Hepatocyte (in vitro differentiated cells): ENCODE measurements at regions not wholly inside any gene's neighbourhood (a gene's known extent, or its start where the extent isn't known, plus 50 kb on each side); places are given as distances from the start of the nearest gene placed in this dataset.

Experiments
- DNase-seq: peaks from one replicate; pipeline ENCODE4 v3.0.0-alpha.2; 2016; ENCODE audit warnings: low spot score
- H2AFZ ChIP-seq: fragments of 200-600 bp; sonication (generic); 2 replicates; pipeline ENCODE4 v1.6.0; 2016; ENCODE audit warnings: antibody characterized with exemption, mild to moderate bottlenecking
- H3K27ac ChIP-seq: fragments of 200-600 bp; sonication (generic); 2 replicates; pipeline ENCODE4 v1.5.1; 2016; ENCODE audit warnings: mild to moderate bottlenecking
- H3K27me3 ChIP-seq: fragments of 200-600 bp; sonication (generic); 2 replicates; pipeline ENCODE4 v1.6.1; 2016
- H3K36me3 ChIP-seq: fragments of 200-600 bp; sonication (generic); replicated peaks from 2 replicates; pipeline ENCODE4 v1.5.1; 2016; ENCODE audit warnings: low read depth; ENCODE audit not compliant: insufficient read depth
- H3K4me1 ChIP-seq: fragments of 200-600 bp; sonication (generic); 2 replicates; pipeline ENCODE4 v1.5.1; 2016; ENCODE audit warnings: mild to moderate bottlenecking, moderate library complexity; ENCODE audit not compliant: insufficient read depth
- H3K4me2 ChIP-seq: fragments of 200-600 bp; sonication (generic); 2 replicates; pipeline ENCODE4 v1.6.0; 2016
- H3K4me3 ChIP-seq: fragments of 200-600 bp; sonication (generic); 2 replicates; pipeline ENCODE4 v1.5.1; 2016; ENCODE audit warnings: mild to moderate bottlenecking
- H3K79me2 ChIP-seq: fragments of 200-600 bp; sonication (generic); 2 replicates; pipeline ENCODE4 v1.6.0; 2017; ENCODE audit warnings: mild to moderate bottlenecking
- H3K9me2 ChIP-seq: fragments of 200-600 bp; sonication (generic); replicated peaks from 2 replicates; pipeline ENCODE4 v1.6.0; 2017; ENCODE audit warnings: mild to moderate bottlenecking; ENCODE audit not compliant: insufficient read depth
- H3K9me3 ChIP-seq: fragments of 200-600 bp; sonication (generic); 2 replicates; pipeline ENCODE4 v1.5.1; 2016; ENCODE audit warnings: low read depth, mild to moderate bottlenecking
- H4K20me1 ChIP-seq: fragments of 200-600 bp; sonication (generic); 2 replicates; pipeline ENCODE4 v1.6.0; 2016; ENCODE audit warnings: mild to moderate bottlenecking; ENCODE audit not compliant: insufficient read depth, poor library complexity, severe bottlenecking
- EZH2 ChIP-seq: fragments of 200-600 bp; sonication (generic); IDR thresholded peaks from 2 replicates; pipeline ENCODE4 v1.6.1; 2016; ENCODE audit warnings: antibody characterized with exemption, mild to moderate bottlenecking, borderline replicate concordance
- EZH2phosphoT487 ChIP-seq: fragments of 200-600 bp; sonication (generic); IDR thresholded peaks from one replicate; pipeline ENCODE4 v1.6.1; 2018; ENCODE audit warnings: antibody characterized with exemption, mild to moderate bottlenecking, low read depth, moderate library complexity; ENCODE audit not compliant: unreplicated experiment, severe bottlenecking
- WGBS: methylation state at CpG from one replicate; pipeline ENCODE4 v1.1.6; 2016; ENCODE audit warnings: low lambda C conversion rate; ENCODE audit errors: missing lambda C conversion rate; 5-methylcytosine and 5-hydroxymethylcytosine counted together
- TF ChIP-seq, protein P1 (sequence below): fragments of 200-600 bp; sonication (generic); IDR thresholded peaks from 2 replicates; pipeline ENCODE4 v1.5.1; 2016; ENCODE audit warnings: antibody characterized with exemption, mild to moderate bottlenecking; ENCODE audit not compliant: poor library complexity

DNA sequence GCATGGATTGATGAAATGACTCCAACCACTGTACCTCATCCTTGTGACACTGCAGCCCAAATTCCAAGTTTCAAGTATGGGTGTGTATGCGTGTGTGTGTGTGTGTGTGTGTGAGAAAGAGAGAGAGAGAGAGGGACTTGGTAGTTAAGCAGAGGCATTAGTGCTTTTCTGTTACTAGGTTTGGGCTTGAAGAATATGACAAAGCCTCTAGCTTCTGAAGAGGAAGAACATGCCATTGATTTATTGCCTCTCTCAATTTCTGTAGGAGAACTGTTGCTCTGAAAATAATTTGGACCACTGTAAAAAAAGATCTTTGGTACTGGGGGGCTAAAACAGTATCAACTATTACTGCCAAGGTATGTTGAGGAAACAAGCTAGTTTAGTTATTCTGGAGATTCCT, 139.2 kb downstream of the AQP9 start:
- H3K79me2 ChIP-seq: no peaks in the 10 kb centered on the region
- no peak overlapping the region for H3K4me2 ChIP-seq
- H3K4me3 ChIP-seq: no peak overlapping the region
- TF ChIP-seq, protein P1, sequence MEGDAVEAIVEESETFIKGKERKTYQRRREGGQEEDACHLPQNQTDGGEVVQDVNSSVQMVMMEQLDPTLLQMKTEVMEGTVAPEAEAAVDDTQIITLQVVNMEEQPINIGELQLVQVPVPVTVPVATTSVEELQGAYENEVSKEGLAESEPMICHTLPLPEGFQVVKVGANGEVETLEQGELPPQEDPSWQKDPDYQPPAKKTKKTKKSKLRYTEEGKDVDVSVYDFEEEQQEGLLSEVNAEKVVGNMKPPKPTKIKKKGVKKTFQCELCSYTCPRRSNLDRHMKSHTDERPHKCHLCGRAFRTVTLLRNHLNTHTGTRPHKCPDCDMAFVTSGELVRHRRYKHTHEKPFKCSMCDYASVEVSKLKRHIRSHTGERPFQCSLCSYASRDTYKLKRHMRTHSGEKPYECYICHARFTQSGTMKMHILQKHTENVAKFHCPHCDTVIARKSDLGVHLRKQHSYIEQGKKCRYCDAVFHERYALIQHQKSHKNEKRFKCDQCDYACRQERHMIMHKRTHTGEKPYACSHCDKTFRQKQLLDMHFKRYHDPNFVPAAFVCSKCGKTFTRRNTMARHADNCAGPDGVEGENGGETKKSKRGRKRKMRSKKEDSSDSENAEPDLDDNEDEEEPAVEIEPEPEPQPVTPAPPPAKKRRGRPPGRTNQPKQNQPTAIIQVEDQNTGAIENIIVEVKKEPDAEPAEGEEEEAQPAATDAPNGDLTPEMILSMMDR: no peak
- TF ChIP-seq EZH2phosphoT487 (no peak), EZH2 (no peak)
- no peaks in the 10 kb centered on the region for H3K9me3 ChIP-seq
- no peaks in the 10 kb centered on the region for H4K20me1 ChIP-seq
- WGBS: 60% methylated on average over 1 of the region's 1 CpG
- H3K36me3 ChIP-seq: no peaks in the 10 kb centered on the region
- no peak overlapping the region for H2AFZ ChIP-seq
- no peak overlapping the region for H3K27ac ChIP-seq
- H3K4me1 ChIP-seq: peaks cover 4% of the 10 kb centered on the region
- no peak for DNase-seq
- no peaks in the 10 kb centered on the region for H3K27me3 ChIP-seq
- no peaks in the 10 kb centered on the region for H3K9me2 ChIP-seq

DNA sequence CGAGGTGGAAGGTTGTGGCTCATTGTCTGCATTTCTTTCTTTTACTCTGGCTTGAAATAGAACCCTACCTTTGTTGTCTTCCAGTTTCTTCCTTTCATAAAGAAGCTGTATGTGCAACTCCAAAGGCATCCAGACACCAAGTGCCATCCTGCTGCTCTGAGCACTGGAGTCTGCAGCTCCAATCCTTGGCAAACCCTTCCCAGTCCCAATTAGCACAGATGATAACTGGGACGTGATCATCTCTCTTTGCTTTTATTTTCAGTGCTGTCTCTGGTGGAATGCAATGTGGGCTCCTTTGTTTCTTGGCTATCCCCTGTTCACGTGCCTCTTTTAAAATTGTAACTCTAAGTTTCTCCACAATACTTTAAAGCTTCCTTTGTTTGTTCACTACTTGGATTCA, 140.9 kb downstream of the AQP9 start:
- Histone ChIP-seq H3K4me1 (peaks cover 5% of the 10 kb centered on the region), H3K27me3 (no peaks in the 10 kb centered on the region), H3K36me3 (no peaks in the 10 kb centered on the region), H3K27ac (no peak overlapping the region), H4K20me1 (no peaks in the 10 kb centered on the region), H3K4me3 (no peak overlapping the region), H2AFZ (no peak overlapping the region), H3K9me2 (no peaks in the 10 kb centered on the region), H3K9me3 (no peaks in the 10 kb centered on the region), H3K4me2 (no peak overlapping the region), H3K79me2 (no peaks in the 10 kb centered on the region)
- TF ChIP-seq, protein P1: no peak
- TF ChIP-seq EZH2phosphoT487 (no peak), EZH2 (no peak)
- 76% methylated on average over 3 of the region's 3 CpGs for WGBS
- DNase-seq: no peak

DNA sequence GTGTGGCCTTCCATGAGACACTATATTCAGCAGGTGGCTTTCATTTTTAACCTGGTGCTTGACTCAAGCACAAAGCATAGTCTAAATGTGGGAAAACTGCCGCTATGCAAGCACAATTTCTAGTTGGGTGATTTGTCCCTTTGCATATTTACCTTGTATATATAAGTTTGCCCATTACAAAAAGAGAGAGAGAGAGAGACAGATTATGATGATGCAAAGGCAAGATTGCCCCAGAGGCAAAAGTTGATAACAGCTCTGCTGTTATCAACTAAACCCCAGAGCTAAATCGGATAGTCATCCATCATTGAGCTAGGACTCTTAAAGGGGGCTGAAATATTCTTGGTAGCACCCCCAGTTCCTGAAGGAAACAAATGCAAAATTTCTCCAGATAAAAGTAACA, 141.5 kb downstream of the AQP9 start:
- H2AFZ ChIP-seq: no peak overlapping the region
- no peaks in the 10 kb centered on the region for H3K36me3 ChIP-seq
- no peaks in the 10 kb centered on the region for H3K9me2 ChIP-seq
- H3K4me1 ChIP-seq: peaks cover 5% of the 10 kb centered on the region
- no peak for DNase-seq
- H3K79me2 ChIP-seq: no peaks in the 10 kb centered on the region
- no peak overlapping the region for H3K27ac ChIP-seq
- no peaks in the 10 kb centered on the region for H4K20me1 ChIP-seq
- no peak overlapping the region for H3K4me2 ChIP-seq
- no peaks in the 10 kb centered on the region for H3K27me3 ChIP-seq
- no peaks in the 10 kb centered on the region for H3K9me3 ChIP-seq
- WGBS: 60% methylated on average over 2 of the region's 2 CpGs
- no peak overlapping the region for H3K4me3 ChIP-seq
- no peak for TF ChIP-seq EZH2phosphoT487
- TF ChIP-seq, protein P1: no peak

DNA sequence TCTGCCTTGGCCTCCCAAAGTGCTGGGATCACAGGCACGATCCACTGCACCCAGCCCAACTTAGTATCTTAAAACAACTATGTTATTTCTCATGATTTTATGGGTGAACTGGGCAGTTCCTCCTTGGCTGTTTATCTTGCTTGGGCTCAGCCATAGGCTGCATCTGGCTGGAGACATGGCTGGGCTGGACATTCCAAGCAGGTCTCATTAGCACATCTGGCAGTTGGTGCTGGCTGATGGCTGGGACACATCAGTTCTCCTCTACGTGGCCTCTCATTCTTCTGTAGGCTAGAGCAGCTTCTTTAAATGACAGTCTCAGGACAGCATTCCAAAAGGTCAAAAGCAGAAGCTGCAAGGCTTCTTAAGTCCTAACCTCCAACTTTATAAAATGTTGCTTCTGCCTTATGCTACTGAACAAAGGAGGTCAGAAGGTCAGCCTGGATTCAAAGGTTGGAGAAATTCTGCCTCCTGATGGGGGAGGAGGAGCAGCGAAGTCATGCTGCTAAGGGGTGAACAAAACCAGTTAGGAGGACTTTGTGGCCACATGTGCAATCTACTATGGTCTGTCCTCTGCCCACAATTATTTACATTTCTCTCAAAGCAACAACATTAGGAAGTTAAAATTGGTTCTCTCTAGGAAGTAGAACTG, 144.0 kb downstream of the AQP9 start:
- Histone ChIP-seq H3K4me1 (peaks cover 5% of the 10 kb centered on the region), H4K20me1 (no peaks in the 10 kb centered on the region), H3K27ac (no peak overlapping the region), H2AFZ (no peak overlapping the region), H3K79me2 (no peaks in the 10 kb centered on the region), H3K27me3 (no peaks in the 10 kb centered on the region), H3K9me2 (no peaks in the 10 kb centered on the region), H3K4me3 (no peak overlapping the region), H3K9me3 (no peaks in the 10 kb centered on the region), H3K4me2 (no peak overlapping the region), H3K36me3 (no peaks in the 10 kb centered on the region)
- no peak for DNase-seq
- TF ChIP-seq EZH2: no peak
- TF ChIP-seq, protein P1: no peak
- TF ChIP-seq EZH2phosphoT487: no peak
- WGBS: 52% methylated on average over 3 of the region's 3 CpGs
